GM10266 (cell line): ENCODE measurements at regions not wholly inside any gene's neighbourhood (a gene's known extent, or its start where the extent isn't known, plus 50 kb on each side); places are given as distances from the start of the nearest gene placed in this dataset.

Experiments used
- DNase-seq: peaks from one replicate; pipeline ENCODE4 v3.0.0; 2012; ENCODE audit errors: extremely low spot score
- CTCF ChIP-seq: IDR thresholded peaks from 2 replicates; pipeline ENCODE4 v1.5.1; 2012; ENCODE audit warnings: mild to moderate bottlenecking, low read depth; ENCODE audit not compliant: control insufficient read depth, insufficient read depth; ENCODE audit errors: missing control alignments

- DNase-seq: no peak
- no peak for TF ChIP-seq CTCF
These were observed 490.7 kb upstream of the B3GALT2 start for GRCh38 chr1:193676996-193677549.

- TF ChIP-seq CTCF: no peak
- no peak for DNase-seq
These were observed 488.0 kb upstream of the B3GALT2 start for GRCh38 chr1:193674292-193674944.

GRCh38 chr1:193666485-193667083 lies 480.2 kb upstream of the B3GALT2 start:
- no peak for TF ChIP-seq CTCF
- DNase-seq: no peak

GRCh38 chr1:193663965-193664364 lies 477.6 kb upstream of the B3GALT2 start:
- no peak for DNase-seq
- no peak for TF ChIP-seq CTCF

- DNase-seq: no peak
- TF ChIP-seq CTCF: no peak
These were observed 475.6 kb upstream of the B3GALT2 start for GRCh38 chr1:193662030-193662429.

- no peak for TF ChIP-seq CTCF
- DNase-seq: no peak
These were observed 475.0 kb upstream of the B3GALT2 start for GRCh38 chr1:193661385-193661784.

GRCh38 chr1:193660428-193660827 lies 474.0 kb upstream of the B3GALT2 start:
- TF ChIP-seq CTCF: no peak
- no peak for DNase-seq
